Limb (tissue), 2 donors: ENCODE measurements at regions not wholly inside any gene's neighbourhood (a gene's known extent, or its start where the extent isn't known, plus 50 kb on each side); places are given as distances from the start of the nearest gene placed in this dataset.
"Not testable (repeated sequence)": the region's sequence is repeated elsewhere in the genome, so short reads cannot be mapped to it uniquely, and the experiment has no call there.

ENCODE experiments used
- DNase-seq, 2 donors: peaks; one replicate each; pipeline ENCODE4 v3.0.0-alpha.2; 2016; ENCODE audit errors: extremely low spot score in 2 of 2

DNA sequence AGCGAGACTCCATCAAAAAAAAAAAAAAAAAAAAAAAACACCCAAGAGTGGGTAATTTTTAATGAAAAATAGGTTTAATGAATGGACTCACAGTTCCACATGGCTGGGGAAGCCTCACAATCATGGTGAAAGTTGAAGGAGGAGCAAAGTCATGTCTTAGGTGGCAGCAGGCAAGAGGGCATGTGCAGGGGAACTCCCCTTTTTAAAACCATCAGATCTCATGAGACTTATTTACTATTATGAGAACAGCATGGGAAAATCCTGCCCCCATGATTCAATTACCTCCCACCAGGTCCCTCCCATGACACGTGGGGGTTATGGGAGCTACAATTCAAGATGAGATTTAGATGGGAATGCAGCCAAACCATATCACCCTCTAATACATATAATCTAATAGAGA, 454.6 kb upstream of the PTGER4 start:
- not testable (repeated sequence) for DNase-seq

- DNase-seq: no peak
These were observed 455.3 kb upstream of the PTGER4 start for GRCh38 chr5:40224421-40224820.

DNA sequence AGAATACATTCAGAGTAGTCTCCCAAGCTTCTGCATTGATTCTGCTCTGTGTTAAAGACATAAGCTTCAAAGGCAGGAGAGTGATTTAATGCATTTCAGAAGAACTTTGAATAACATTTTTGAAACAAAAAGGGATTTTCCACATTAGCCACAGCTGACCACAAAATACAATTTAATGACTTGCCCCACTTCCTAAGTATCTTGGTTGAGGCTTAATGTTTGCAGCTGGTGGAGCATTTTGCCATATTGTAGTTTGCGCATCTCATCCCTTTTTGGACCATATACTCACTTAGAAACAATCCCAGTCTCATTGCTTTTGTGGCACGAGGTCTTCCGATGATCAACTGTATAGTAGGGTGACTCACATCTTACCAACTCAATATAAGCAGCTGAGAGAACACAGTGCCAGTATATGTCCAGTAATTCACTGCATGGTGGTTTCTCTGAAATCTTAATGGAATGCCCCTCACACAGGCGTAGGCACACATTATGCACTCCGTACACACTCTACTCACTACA, 455.8 kb upstream of the PTGER4 start:
- no peak for DNase-seq

DNA sequence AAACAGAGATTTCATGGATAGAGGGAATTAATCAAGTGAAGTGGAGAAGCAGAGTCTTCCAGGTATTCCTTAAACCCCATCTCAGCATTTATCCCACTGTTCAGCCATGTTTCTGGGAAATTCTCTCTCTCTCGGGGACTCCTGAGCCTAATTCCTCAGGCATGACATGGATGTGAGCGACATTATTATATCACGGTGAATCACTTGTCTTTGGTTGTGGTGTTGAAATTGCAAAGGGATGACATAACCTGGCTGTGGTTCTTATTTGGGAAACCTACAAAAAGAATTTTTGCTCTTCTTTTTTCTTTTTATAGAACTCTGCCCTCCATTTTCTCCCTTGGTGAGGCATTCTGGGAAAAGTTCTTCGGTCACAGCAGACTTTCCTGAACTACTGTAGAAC, 457.9 kb upstream of the PTGER4 start:
- no peak for DNase-seq

GRCh38 chr5:40221255-40221654, 458.5 kb upstream of the PTGER4 start:
- DNase-seq: no peak

GRCh38 chr5:40220260-40220659, 459.5 kb upstream of the PTGER4 start:
- no peak for DNase-seq

DNA sequence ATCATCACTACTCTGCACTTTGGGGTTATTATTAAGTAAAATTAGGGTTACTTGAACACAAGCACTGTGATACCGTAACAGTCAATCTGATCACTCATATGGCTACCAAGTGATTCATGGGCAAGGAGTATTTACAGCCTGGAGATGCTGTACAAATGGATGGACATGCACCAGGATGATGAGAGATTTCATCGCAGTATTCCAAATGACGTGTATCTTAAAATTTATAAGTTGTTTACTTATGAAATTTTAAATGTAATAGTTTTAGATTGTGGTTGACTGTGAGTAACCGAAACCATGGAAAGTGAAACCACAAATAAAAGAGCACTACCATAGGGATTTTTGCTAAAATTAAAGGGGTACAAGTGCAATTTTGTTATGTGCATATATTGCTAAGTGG, 462.2 kb upstream of the PTGER4 start:
- DNase-seq: no peak

- DNase-seq: no peak
These were observed 469.0 kb upstream of the PTGER4 start for GRCh38 chr5:40210694-40211093.

- no peak for DNase-seq
These were observed 473.7 kb upstream of the PTGER4 start for GRCh38 chr5:40206030-40206429.

- DNase-seq: no peak
These were observed 475.6 kb upstream of the PTGER4 start for GRCh38 chr5:40204144-40204543.

GRCh38 chr5:40202814-40203440, 476.8 kb upstream of the PTGER4 start:
- no peak for DNase-seq

GRCh38 chr5:40198736-40199135, 481.0 kb upstream of the PTGER4 start:
- no peak for DNase-seq

- not testable (repeated sequence) for DNase-seq
These were observed 484.1 kb upstream of the PTGER4 start for GRCh38 chr5:40195574-40195973.

GRCh38 chr5:40191150-40191549, 488.6 kb upstream of the PTGER4 start:
- no peak for DNase-seq

- no peak for DNase-seq
These were observed 507.0 kb upstream of the PTGER4 start for GRCh38 chr5:40172721-40173120.

GRCh38 chr5:40171971-40172370, 507.7 kb upstream of the PTGER4 start:
- DNase-seq: no peak

DNA sequence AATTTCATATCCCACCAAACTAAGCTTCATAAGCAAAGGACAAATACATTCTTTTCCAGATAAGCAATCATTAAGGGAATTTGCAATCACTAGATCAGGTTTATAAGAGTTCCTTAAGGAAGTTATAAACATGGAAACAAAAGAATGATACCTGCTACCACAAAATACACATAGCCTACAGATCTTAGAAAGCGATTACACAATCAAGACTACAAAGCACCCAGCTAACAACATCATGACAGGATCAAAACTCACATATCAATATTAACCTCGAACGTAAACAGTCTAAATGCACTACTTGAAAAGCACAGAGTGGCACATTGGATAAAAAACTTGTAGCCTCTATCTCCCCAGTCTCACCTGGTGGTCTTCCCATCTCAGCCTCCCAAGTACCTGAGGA, 512.4 kb upstream of the PTGER4 start:
- DNase-seq: no peak

- DNase-seq: no peak
These were observed 512.9 kb upstream of the PTGER4 start for GRCh38 chr5:40166802-40167201.

- DNase-seq: no peak
These were observed 513.7 kb upstream of the PTGER4 start for GRCh38 chr5:40165789-40166728.

DNA sequence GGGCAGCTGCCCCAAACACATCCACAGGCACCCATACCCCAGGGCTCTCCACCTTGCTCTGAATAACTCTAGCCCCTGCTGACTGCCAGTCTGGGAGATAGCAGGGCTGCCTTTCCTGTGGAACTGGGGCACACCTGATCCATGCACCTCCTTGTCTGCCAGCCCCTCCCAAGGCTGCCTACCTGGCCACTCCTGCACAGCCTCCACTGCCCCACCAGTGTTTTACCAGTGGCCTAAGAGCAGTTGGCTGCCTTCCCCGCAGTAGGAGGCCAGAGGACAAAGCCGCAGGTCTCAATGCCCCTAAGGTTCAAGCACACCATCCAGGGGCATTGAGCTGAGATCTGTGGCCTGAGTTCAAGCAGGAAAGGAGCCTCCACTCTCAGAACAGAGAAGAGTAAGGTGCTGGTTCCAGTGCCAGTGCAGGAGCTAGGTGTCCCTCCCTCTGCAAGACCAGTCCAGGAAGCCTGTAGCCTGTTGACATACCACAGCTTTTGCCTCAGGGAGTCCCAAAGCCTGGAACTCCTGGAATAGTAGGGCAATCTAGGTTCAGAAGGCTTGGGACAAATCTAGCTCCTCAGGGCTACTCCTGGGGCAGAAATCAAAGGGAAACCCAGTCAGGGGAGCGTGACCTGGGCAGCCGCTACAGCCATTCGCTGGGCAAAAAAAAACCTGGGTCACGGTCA, 514.5 kb upstream of the PTGER4 start:
- no peak for DNase-seq

GRCh38 chr5:40160435-40160834, 519.3 kb upstream of the PTGER4 start:
- DNase-seq: no peak

GRCh38 chr5:40154194-40154593, 525.5 kb upstream of the PTGER4 start:
- DNase-seq: no peak
